22Rv1 (cell line): ENCODE measurements at regions not wholly inside any gene's neighbourhood (a gene's known extent, or its start where the extent isn't known, plus 50 kb on each side); places are given as distances from the start of the nearest gene placed in this dataset.

Experiments used
- CTCF ChIP-seq: fragments of 450-650 bp; IDR thresholded peaks from 2 replicates; pipeline ENCODE4 v1.5.1; 2017; ENCODE audit warnings: mild to moderate bottlenecking
- ZFX ChIP-seq: fragments of 450-650 bp; IDR thresholded peaks from 2 replicates; pipeline ENCODE4 v1.6.1; 2017; ENCODE audit warnings: antibody characterized with exemption, borderline replicate concordance

GRCh38 chr10:69745698-69746097 is 56.0 kb upstream of the COL13A1 start:
- TF ChIP-seq CTCF (no peak), ZFX (no peak)
